DMS79 (cell line): ENCODE measurements at regions not wholly inside any gene's neighbourhood (a gene's known extent, or its start where the extent isn't known, plus 50 kb on each side); places are given as distances from the start of the nearest gene placed in this dataset.
A peak's percentile ranks its signal among the peaks of the same experiment; 100 is the strongest.

ENCODE experiments used
- DNase-seq: peaks from one replicate; lab custom pipeline; 2025; lab: John Stamatoyannopoulos, UW

DNA sequence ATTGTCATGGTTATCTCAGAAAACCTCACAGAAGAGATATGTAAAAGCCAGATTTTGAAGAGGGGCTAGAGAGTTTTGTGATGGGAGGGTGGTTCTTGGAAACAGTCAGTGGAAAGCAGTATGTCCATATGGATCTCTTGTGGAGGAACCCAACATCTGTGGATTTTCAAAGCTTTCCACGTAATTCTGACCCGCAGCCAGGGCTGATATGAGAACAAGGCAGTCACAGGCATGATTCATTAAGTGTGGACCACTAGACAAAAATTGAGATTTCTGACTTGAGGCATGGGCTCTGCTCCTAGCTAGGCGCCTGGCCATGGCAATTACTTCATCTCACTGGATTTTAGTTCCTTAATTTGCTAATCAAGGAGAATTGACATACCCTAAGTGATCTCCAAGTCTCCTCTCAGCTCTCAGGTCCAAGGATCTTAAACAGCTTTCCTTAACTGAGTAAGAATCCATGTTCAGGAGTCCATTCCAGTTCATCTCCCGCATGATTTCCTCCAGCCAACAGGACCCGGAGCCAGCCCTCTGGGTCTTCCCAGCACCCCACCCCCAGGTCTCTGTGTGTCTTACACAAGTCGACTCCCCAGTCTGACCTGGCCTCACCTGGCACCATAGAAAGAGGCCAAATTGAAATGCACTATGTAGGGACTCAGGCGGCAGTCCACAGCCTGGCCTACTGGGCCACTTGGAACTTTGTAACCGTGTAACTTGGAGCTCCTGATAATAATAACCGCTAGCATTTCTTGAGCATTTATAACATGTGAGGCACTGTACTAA is 176.3 kb upstream of the PARP11 start:
- no peak for DNase-seq

DNA sequence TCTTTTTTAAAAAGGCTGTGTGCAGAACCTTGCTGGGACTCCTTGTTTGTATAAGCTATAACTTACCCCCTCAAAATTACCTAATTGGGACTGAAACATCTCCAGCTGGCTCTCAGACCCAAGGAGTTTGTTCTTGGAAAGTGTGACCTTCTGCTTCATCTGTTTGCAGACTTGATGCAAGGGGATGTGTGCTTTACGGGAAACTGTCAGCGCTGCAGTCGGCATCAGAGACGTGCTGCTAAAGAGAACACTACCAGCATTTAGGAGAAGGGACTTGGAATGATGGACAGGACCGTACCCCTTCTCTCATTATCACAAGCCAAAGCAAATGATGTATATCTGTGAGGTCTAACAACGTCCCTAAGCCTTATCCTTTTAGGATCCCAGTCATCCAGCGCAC is 174.2 kb upstream of the PARP11 start:
- no peak for DNase-seq

GRCh38 chr12:4046495-4046840 is 173.3 kb upstream of the PARP11 start:
- no peak for DNase-seq

- no peak for DNase-seq
Observed at GRCh38 chr12:4045786-4046494, 172.7 kb upstream of the PARP11 start.

DNA sequence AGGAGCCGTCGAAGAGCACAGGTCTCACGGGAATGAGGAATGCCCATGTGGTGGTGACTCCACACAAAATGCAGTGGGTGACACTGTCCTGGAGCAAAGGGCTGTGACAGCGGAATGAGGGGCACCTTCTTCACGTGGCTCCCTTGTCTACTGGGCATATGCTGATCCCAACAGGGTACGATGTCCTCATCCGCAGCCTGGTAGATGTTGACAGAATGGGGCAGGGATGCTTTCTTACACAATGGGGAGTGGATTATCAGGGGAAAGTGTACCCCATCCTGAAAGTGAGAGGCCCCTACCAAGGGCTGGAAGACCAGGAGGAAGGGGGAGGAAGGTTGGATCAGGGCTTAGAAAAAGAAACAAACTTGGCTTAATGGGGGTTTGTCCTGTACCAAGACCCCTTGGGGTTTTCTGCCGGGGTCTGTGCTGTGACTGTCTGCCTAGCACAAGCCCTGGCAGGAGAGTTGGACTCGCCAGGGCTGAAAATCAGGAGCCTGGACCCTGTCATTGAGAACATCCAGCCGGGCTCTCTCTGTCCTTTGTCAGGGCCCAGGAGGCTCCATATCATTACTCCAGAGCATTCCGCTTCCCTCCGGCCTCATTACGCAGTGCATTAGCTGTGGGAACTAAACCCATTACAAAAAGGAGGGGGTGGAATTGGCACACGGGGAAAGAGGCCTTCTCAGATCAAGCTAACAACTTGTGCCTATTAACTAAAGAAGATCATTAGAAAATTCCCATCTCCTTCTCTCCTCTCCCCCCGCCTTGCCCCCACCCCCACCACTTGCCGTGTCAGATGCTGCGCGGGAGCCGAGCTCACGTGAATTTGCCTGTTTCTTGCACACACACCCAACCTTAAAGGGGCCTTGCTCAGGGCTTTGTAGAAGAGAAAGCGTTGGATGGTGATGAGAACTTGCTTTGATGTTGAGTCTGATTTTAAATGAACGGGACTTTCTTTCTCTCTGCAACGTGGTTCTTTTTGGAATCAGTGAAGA is 171.8 kb upstream of the PARP11 start:
- no peak for DNase-seq

- DNase-seq: no peak
Observed at GRCh38 chr12:4044101-4044500, 170.9 kb upstream of the PARP11 start.

GRCh38 chr12:4041187-4041885 is 168.1 kb upstream of the PARP11 start:
- no peak for DNase-seq

- DNase-seq: no peak
Observed at GRCh38 chr12:4039931-4040330, 166.7 kb upstream of the PARP11 start.

DNA sequence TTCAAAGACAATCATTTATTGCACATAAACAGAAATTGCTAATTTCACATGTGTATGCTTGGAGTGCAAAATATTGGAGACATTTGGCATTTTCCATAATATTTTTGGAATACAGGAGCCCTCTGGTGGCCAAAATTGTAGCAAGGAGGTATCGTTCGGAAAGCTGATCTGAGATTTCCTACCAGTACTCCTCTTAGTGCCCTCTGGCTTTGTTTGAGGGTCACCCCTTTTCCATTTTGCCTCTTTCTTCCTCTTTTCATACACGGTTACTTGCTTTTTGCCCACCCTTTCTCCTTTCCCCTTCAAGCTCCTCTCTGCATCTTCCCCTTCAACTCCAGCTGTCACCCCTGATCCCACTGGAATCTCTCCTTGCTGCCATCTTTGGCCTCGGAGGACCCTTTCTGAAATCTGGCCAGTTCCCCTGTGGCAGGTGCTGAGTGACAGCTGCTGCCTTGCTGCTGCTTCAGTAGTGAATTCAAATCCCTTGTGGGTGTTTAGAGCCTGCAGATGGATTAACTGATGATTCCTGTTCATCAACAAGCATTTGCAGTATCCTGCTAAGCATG is 164.6 kb upstream of the PARP11 start:
- DNase-seq: no peak

GRCh38 chr12:4036671-4037271 is 163.6 kb upstream of the PARP11 start:
- no peak for DNase-seq

DNA sequence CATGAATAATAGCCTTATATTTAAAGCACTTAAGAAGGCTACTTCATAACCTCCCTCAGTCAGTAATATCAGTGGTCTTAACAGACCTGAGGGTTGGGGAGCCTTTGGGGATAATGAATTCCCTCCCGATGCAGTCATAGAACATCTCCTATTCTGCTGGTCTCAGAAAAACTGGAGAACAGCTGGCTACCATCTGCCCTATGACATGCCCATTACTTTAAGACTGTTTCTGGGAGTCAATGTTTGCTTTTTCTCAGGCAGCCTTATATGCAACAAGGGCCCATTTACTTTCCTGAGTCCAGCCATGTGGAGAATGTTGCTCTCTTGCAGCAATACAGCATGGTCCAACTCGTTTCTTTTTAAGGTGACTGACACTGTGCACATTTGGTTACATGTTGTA is 161.7 kb upstream of the PARP11 start:
- DNase-seq: no peak

GRCh38 chr12:4032924-4033615 is 159.9 kb upstream of the PARP11 start:
- DNase-seq: no peak

- DNase-seq: no peak
Observed at GRCh38 chr12:4031703-4032291, 158.6 kb upstream of the PARP11 start.

DNA sequence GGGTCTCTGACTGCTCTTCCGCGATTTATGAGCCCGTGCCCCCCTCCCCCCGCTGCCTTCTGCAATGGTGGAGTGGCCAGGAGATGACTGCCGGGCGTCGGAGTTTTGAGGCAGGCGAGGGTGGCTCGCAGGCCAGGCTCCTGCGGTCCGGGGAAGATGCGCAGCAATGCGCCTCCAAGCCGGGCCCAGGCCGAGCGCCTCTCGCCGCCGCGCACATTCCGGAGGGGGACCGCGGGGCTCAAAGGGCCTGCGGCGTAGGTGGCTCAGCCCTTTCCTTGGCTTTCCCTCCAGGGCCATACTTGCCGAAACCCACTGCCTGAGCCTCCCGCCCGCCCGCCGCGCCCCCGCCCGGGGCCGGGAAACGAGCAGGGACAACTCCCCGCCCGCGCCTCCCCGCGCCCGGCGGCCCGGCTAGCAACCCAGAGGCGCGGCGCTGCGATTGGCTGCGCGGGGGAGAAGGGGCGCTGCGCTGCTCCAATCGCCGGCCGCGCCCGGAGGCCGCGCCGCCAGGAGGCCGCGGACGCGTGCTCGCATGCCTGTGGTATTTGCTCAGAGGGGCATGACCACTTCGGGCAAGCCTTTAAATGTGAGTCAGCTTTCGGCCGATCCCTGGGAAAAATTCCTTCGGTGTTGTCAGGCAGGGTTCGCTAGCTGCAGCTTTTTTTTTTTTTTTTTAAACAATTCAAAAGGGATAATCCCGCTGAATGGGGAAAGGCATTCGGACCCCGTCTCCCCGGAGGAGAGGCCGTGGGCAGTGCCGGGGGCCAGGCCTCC is 157.9 kb upstream of the PARP11 start:
- DNase-seq: peak; percentile 22

GRCh38 chr12:4027412-4027811 is 154.2 kb upstream of the PARP11 start:
- DNase-seq: no peak

- DNase-seq: no peak
Observed at GRCh38 chr12:4026517-4026916, 153.3 kb upstream of the PARP11 start.

DNA sequence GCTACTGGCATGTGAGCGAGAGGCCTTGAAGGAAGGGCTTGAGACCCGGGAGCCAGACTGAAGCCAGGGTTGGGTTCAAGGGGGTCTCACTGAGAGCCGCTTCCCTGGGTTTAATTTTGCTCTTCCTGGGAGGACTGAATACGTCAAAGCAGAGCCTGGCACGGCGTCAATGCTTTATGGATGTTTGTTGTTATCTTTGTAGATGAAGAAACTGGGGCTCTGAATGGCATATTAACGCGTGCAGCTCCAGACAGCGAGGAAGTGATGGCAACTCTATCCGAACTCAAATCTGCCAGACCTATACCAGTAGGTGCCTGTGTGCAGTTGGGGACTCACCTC is 152.8 kb upstream of the PARP11 start:
- no peak for DNase-seq

DNA sequence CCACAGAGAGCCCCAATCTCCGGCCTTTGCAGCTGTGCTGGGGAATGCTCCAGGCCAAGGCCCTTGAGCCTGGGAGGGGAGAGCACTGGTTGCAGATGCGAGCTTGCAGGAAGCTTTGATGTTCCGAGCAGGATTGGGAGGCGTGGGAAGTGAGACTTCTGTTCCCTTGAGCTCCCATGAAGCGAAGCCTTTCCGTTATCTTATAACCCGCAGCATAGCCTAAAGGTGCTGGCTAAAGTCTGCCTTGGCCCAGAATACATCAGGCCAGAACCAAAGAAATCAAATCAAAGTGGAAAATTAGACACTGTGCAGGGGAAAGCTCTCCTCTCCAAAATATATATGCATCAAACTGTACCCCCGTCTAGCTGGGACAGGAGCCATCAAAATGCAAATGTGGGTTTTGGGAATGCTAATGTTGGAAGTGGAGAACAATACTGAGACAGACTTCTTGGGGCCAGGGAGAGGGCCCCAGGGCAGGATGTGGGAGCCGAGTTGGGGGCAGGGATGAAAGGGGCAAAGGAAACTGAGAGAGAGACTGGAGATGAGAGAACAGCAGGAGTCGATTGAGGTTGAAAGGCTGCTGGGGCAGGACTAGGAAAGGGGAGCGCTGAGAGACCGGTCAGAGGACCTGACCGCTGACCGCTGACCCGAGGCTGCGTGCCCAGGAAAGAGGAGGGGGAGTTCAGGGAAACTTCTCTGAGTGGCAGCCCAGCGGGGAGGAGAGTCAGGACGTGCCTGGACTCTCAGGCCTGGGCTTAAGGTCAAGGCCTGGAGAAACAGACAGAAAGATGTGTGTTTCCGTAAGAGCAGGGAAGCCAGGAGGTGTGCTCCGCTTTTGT is 152.2 kb upstream of the PARP11 start:
- DNase-seq: no peak

DNA sequence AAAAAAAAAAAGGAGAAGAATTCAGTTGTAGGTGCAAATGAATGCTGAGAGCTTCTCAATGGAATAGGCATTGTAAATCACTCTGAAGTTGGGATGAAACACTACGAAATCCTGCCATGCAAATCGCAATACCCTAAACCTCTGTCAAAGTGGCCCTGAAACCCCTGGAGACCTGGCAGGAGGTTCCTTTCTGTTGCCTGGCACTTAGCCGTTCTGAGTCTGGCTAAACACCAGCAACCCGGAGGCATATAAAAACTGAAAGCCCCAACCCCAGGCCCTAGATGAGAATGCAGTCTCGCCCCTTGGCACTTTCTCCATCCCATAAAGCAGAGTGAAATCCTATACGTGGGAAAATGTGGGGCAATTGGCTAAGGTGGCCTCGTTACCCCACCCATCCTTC is 151.5 kb upstream of the PARP11 start:
- DNase-seq: no peak
